ENCODE measurements at regions not wholly inside any gene's neighbourhood (a gene's known extent, or its start where the extent isn't known, plus 50 kb on each side); places are given as distances from the start of the nearest gene placed in this dataset.

GRCh38 chr6:30806581-30807183, 62.3 kb upstream of the IER3 start:
- DNase-seq (ENCODE audit: low spot score), result no peak

DNA sequence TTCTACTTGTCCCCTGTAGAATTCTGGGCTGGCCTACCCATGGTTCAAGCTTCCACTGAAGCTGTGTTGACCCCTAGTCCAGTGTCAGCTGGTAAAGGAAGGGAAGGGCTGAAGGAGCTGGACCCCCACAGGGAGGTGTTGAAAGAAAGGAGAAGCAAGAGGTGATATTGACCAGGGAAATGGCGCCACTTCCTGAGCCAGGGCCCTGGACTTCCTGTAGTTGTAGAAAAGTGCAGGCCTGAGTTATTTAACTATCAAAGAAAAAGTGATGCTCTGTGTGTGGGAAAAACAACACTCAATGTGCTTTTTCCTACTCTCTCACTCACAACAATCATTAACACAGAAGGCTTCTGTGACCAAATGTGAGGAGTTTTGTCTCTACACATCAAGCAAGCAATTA, 60.0 kb upstream of the IER3 start:
- DNase-seq (ENCODE audit: low spot score), result no peak

- DNase-seq (ENCODE audit: low spot score), result no peak
Measured at GRCh38 chr6:30802731-30803130, 58.4 kb upstream of the IER3 start.

GRCh38 chr6:30801950-30802349, 57.6 kb upstream of the IER3 start:
- no peak for DNase-seq (ENCODE audit: low spot score)

- no peak for DNase-seq (ENCODE audit: low spot score)
Measured at GRCh38 chr6:30800871-30801270, 56.5 kb upstream of the IER3 start.

DNA sequence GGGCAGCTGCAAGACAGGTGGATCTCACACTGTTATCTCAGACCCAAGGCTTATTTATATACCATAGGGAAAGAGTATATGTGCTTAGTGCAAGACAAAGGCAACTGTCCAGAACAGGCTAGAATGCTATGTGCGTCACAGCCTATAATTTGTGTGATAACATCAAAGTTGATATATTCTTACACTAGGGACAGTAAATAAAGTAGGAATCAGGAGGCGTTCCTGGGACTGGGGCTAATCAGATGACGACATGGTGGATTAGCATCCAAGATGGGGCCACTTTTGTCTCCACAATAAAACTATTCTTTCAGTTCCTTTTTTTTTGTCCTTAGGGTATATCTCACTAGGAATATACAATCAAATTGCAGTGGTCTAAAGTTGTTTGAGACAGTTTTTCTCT, 54.9 kb upstream of the IER3 start:
- no peak for DNase-seq (ENCODE audit: low spot score)

GRCh38 chr6:30798494-30798893, 54.1 kb upstream of the IER3 start:
- no peak for DNase-seq (ENCODE audit: low spot score)

DNA sequence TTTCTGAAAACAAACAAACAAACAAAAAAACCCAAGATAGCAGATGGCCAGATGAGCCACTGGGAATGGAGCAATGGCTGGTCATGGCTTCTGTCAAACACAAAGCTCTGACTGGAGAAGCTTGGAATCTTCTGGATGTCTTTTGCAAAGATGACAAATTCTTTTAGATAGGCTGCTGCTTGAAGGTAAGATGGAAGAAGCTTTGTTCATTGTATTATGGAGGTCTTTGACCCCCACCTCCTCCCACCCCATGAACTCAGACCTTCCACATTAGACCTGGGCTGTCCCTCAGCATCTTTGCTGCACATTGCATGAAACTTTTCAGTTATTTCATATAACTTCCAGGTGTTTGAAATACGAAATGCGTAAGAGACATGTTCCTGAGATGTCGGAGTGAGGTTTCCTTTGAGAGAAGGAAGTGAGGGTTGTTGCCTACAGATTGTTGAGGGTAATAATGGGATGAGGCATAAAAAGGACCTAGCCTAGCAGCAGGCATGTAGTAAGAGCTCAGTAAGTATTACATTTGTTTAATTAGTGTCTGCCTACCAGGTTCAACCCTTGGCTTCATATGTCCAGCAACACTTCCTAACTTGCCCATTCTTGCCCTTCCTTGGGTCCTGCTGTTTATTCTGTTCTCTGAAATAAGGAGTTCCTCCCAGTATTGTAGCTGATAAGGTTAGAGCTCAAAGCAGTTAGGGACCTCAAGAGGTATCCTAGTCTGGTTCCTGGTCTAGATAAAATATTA, 51.4 kb upstream of the IER3 start:
- DNase-seq (ENCODE audit: low spot score), result no peak
